ENCODE measurements at regions not wholly inside any gene's neighbourhood (a gene's known extent, or its start where the extent isn't known, plus 50 kb on each side); places are given as distances from the start of the nearest gene placed in this dataset.
"Not testable (repeated sequence)": the region's sequence is repeated elsewhere in the genome, so short reads cannot be mapped to it uniquely, and the experiment has no call there.

DNA sequence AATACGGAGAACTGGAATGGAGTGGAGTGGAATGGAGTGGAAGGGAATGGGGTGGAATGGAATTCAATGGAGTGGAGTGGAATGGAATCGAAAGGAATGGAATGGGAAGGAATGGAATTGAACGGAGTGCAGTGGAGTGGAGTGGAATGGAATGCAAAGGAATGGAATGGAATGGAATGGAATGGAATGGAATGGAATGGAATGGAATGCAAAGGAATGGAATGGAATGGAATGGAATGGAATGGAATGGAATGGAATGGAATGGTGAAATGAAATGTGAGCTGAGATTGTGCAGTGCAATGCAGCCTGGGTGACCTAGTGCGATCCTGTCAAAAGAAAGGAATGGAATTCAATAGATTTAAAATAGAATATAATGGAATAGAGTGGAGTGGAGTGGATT lies 357.3 kb upstream of the WSB1 start:
- not testable (repeated sequence) for DNase-seq (ENCODE audit: low read depth)

DNA sequence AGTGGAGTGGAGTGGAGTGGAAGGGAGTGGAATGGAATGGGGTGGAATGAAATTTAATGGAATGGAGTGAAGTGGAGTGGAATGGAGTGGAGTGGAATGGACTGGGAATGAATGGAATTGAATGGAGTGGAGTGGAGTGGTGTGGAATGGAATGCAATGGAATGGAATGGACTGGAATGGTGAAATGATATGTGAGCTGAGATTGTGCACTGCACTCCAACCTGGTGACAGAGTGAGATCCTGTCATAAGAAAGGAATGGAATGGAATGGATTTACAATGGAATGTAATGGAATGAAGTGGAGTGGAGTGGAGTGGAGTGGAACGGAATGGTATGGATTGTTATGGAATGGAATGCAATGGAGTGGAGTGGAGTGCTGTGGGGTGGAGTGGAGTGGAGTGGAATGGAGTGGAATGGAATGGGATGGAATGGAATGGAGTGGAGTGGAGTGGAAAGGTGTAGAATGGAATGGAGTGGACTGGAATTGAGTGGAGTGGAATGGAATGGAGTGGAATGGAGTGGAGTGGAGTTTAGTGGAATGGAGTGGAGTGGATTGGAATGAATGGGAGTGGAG lies 356.1 kb upstream of the WSB1 start:
- DNase-seq (ENCODE audit: low read depth); H3K4me3 ChIP-seq (ENCODE audit: low read length): not testable (repeated sequence)

More for the DNA sequence above, 357.3 kb upstream of the WSB1 start:
- not testable (repeated sequence) for H3K4me3 ChIP-seq (ENCODE audit: low read length)

DNA sequence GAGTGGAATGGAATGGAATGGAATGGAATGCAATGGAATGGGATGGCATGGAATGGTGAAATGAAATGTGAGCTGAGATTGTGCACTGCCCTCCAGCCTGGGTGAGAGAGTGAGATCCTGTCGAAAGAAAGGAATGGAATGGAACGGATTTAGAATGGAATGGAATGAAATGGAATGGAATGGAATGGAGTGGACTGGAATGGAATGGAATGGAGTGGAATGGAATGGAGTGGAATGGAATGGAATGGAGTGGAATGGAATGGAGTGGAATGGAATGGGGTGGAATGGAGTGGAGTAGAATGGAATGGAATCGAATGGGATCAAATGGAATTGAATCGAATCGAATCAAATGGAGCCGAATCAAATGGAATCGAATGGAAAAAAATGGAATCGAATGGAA lies 354.2 kb upstream of the WSB1 start:
- not testable (repeated sequence) for DNase-seq (ENCODE audit: low read depth); H3K4me3 ChIP-seq (ENCODE audit: low read length)

DNA sequence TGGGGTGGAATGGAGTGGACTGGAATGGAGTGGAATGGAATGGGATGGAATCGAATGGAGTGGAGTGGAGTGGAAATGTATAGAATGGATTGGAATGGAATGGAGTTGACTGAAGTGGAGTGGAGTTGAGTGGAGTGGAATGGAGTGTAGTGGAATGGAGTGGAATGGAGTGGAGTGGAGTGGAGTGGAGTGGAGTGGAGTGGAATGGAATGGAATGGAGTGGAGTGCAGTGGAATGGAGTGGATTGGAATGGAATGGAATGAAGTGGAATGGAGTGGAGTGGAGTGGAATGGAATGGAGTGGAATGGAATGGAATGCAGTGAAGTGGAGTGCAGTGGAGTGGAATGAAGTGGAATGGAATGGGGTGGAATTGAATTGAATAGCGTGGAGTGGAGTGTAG lies 353.3 kb upstream of the WSB1 start:
- H3K4me3 ChIP-seq (ENCODE audit: low read length); DNase-seq (ENCODE audit: low read depth): not testable (repeated sequence)

DNA sequence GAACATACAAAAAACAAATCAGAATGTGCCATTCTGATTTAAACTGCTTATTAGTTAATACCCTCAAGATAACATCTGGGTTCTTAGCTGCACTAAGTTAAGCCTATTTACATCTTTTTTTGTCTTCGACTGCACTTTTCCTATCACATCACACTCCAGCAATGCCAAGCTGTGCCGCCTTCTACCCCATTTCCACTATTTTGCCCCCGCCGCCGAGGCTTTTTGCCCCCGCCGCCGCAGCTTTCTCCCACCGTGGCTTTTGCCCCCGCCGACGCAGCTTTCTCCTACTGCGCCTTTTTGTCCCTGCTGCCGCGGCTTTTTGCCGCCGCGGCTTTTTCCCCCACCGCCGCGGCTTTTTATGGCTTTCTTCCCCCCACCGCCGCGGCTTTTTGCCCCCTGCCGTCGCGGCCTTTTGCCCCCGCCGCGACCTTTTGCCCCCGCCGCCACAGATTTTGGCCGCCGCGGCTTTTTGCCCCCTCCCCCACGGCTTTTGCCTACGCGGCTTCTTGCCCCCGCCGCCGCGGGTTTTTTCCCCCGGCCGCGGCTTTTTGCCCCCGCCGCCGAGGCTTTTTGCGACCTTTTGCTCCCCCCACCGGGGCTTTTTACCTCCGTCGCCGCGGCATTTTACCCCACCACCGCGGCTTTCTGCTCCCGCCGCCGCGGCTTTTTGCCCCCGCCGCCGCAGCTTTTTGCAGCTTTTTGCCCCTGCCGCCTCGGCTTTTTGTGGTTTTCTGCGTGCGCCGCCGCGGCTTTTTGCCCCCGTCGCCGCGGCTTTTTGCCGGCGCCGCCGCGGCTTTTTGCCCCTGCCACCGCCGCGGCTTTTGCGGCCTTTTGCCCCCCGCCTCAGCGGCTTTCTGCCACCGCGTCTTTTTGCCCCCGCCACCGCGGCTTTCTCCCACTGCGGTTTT lies 331.4 kb upstream of the WSB1 start:
- DNase-seq (ENCODE audit: low read depth): no peak
- TF ChIP-seq, protein P1, sequence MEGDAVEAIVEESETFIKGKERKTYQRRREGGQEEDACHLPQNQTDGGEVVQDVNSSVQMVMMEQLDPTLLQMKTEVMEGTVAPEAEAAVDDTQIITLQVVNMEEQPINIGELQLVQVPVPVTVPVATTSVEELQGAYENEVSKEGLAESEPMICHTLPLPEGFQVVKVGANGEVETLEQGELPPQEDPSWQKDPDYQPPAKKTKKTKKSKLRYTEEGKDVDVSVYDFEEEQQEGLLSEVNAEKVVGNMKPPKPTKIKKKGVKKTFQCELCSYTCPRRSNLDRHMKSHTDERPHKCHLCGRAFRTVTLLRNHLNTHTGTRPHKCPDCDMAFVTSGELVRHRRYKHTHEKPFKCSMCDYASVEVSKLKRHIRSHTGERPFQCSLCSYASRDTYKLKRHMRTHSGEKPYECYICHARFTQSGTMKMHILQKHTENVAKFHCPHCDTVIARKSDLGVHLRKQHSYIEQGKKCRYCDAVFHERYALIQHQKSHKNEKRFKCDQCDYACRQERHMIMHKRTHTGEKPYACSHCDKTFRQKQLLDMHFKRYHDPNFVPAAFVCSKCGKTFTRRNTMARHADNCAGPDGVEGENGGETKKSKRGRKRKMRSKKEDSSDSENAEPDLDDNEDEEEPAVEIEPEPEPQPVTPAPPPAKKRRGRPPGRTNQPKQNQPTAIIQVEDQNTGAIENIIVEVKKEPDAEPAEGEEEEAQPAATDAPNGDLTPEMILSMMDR (IDR thresholded peaks at IDR 0.05; ENCODE audit: insufficient read depth, low read depth, low read length, missing control alignments): no peak
- H3K4me3 ChIP-seq (ENCODE audit: low read length): no peak overlapping the region

DNA sequence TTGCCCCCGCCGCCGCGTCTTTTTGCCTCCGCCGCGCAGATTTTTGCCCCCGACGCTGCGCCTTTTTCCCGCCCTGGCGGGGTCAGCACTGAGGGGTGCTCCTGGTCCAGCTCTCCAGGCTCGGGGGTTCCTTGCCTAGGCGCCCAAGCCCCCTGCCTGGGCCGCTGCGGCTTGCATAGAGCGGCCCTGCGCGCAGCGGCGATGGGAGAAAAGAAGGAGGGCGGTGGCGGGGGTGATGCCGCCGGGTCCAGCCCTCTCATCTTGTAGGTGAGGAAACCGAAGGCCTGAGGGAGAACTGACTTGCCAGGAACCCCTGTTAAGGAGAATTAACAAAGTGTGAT lies 330.8 kb upstream of the WSB1 start:
- DNase-seq (ENCODE audit: low read depth): no peak
- TF ChIP-seq, protein P1 (IDR thresholded peaks at IDR 0.05; ENCODE audit: insufficient read depth, low read depth, low read length, missing control alignments): no peak
- H3K4me3 ChIP-seq (ENCODE audit: low read length): no peak overlapping the region

DNA sequence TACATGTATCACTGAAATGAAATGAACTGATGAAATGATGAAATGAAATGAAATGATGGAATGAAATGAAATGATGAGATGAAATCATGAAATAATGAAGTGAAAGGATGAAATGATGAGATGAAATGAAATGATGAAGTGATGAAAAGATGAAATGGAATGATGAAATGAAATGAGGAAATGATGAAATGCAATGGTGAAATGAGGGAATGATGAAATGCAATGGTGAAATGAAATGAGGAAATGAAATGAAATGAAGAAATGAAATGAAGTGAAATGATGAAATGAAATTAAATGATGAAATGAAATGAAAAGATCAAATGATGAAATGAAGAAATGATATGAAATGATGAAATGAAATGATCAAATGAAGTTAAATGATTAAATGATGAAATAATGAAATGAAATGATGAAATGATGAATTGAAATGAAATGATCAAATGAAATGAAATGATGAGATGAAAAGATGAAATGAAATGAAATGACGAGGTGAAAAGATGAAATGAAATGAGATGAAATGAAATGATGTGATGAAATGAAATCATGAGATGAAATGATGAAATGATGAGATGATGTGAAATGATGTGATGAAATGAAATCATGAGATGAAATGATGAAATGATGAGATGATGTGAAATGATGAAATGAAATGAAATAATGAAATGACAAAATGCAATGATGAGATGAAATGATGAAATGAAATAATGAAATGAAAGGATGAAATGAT lies 327.9 kb upstream of the WSB1 start:
- not testable (repeated sequence) for H3K4me3 ChIP-seq (ENCODE audit: low read length); DNase-seq (ENCODE audit: low read depth)

DNA sequence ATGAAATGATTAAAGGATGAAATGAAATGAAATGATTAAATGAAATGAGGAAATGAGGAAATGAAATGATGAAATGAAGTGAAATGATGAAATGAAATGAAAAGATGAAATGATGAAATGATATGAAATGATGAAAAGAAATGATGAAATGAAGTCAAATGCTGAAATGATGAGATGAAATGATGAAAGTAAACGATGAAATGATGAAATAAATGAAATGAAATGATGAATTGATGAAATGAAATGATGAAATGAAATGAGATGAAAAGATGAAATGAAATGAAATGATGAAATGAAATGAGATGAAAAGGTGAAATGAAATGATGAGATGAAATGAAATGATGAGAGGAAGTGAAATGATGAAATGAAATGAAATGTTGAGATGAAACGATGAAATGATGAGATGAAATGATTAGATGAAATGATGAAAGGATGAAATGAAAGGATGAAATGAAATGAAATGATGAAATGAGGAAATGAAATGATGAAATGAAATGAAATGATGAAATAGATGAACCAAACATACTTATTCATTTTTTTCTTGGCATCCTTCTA lies 327.2 kb upstream of the WSB1 start:
- DNase-seq (ENCODE audit: low read depth); H3K4me3 ChIP-seq (ENCODE audit: low read length): not testable (repeated sequence)

DNA sequence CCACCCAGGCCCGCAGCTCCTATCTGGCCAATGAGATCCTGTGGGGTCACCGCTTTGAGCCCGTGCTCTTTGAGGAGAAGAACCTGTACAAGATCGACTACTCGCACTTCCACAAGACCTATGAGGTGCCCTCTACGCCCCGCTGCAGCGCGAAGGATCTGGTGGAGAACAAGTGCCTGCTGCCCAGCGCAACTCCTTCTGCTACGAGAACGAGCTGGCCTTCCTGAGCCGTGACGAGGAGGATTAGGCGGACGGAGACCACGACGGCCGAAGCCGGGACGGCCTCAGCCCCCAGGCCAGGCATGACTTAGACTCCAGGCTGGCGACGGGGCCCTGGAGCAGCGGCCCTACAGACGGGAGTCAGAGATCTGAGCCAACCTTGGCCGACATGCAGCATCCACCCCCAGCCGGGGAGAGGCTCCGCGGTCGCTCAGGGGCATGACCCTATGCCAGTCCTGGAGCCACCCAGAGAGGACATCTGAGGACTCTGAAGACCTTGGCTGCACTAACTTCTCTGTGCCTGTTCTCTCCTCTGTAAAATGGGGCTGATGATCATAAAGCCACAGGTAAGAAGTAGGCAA lies 312.0 kb upstream of the WSB1 start:
- not testable (repeated sequence) for H3K4me3 ChIP-seq (ENCODE audit: low read length); DNase-seq (ENCODE audit: low read depth)

DNA sequence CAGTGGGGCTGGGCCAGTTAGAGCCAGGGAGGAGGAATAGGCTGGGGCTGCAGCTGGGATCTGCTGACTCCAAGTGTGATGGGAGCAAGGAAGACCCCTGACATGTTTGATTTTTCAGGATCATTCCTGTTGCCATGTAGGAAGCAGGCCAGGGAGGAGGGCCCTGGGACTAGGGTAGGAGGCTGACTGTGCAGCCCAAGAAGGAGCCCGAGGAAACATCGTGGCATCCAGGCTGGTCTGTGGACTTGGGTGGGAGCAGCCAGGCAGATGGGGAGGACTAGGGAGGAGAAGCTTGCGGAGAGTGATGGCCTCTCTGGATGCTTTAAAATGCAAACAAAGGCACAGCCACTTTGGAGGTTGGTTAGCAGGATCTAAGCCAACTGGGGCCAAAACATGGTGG lies 311.4 kb upstream of the WSB1 start:
- not testable (repeated sequence) for H3K4me3 ChIP-seq (ENCODE audit: low read length); DNase-seq (ENCODE audit: low read depth)

DNA sequence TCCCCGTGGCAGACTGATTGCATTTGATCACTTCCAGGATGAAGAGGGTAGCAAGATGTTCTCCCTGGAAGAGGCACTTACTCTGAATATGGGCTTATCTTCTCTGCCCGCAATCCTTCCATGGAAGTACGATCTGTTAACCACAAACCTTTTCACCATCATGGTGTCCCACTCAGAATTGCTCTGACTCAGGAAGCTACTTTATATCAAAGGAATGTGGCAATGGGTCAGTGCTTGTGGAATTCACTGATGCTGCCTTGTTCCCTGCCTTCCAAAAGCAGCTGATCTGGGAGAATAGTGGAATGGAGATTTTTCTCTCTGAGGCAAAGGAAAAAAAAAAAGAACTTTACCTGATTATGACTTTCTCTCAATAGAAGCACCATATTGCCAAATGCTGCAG lies 306.1 kb upstream of the WSB1 start:
- not testable (repeated sequence) for H3K4me3 ChIP-seq (ENCODE audit: low read length); DNase-seq (ENCODE audit: low read depth)

DNA sequence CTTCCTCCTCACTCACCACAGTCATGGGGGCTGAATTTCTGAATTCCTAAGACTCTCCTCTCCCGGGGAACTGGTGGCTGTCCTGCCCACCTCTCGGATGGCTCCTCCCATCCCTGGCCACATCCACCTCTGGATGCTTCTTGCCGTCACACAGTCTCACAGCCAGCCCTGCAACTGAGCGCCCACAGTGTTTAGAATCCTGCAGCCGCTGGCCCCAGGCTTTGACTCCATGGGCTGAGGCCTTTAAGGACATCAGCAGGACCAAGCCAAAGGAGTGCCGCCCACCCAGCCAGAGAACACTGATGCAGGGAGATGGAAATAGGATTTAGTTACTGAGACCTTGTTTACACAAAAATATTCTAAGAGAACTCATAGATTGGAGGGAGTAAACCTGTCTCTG lies 299.3 kb upstream of the WSB1 start:
- DNase-seq (ENCODE audit: low read depth); H3K4me3 ChIP-seq (ENCODE audit: low read length): not testable (repeated sequence)

DNA sequence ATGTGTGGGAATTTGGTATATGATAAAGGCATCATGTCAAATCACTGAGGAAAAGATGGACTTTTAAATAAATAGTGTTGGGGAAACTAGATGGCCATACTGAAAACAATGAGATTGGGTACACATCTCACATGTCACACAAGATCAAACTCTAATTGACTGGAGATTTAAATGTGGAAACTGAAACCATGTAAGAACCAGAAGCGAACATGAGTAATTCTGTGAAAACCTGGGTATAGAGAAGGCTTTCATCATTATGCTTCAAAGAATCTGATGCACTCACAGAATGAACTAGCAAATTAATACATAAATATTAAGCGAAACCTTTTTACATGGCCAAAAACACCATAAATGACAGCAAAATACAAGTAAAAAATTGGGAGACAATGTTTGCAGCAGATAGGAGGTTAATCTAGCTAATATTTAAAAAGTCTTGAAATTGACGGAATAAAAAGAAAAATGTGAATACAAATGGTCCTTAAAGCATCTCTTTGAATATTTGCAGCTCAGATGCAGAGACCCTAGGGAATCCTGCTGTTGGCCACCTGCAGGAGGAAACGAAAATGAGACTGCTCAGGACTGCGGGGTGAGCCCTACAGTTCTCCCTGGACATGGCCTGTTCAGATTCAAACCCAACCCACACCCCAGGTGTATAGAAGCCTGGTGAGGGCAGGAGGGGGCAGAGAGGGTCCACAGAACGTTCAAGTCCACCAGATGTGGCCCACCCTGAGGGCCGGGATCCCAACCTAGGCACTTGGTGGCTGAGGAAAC lies 297.6 kb upstream of the WSB1 start:
- not testable (repeated sequence) for DNase-seq (ENCODE audit: low read depth); H3K4me3 ChIP-seq (ENCODE audit: low read length)

DNA sequence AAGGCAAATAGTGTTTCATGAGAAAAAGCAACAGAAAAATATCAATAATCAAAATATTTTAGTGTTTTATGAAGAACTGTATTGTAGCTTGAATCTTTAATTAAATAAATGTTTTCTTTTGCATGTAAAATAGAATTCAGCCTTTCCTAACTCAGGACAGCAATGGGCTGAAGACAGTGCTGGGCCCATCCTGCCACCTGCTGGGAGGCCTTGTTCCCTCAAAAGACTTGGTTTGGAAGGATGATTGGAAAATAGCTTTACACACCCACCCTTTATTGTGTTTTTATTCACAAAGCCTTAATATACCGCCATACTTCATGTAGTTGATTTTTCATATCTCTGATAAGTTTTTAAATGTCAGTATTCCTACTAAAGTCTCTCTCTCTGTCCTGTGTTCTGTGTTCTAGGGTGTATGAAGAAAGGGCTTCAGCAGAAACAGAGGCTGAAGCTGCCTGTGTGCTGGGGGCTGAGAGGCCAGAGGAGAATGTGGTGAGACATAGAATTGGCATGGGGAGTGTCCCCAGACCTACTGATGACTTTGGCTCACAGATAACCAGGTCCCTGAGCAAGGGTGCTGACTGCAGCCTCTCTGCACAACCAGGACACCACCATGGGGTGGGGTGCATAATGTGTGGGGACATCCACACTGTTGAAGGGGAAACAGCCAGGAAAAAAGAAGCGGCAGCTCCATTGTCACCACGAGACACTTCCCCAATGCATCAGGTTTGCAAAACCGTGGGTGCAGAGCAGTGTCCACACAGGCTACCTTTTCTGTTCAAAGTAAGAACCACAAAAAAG lies 286.0 kb upstream of the WSB1 start:
- not testable (repeated sequence) for DNase-seq (ENCODE audit: low read depth); H3K4me3 ChIP-seq (ENCODE audit: low read length)

Measured in epithelial cell of esophagus (primary cell).